ENCODE measurements at regions not wholly inside any gene's neighbourhood (a gene's known extent, or its start where the extent isn't known, plus 50 kb on each side); places are given as distances from the start of the nearest gene placed in this dataset.

GRCh38 chr13:48852911-48853727 is 122.6 kb upstream of the FNDC3A start:
- TF ChIP-seq REST (IDR thresholded peaks at IDR 0.05; ENCODE audit: low read depth, low read length), result no peak
- TF ChIP-seq CTCF (IDR thresholded peaks at IDR 0.05), result no peak
- no peak for TF ChIP-seq EZH2phosphoT487 (IDR thresholded peaks at IDR 0.05; ENCODE audit: borderline replicate concordance, low read depth)
- TF ChIP-seq YY1 (IDR thresholded peaks at IDR 0.05; ENCODE audit: low read depth), result no peak
- no peak for TF ChIP-seq MEF2A (IDR thresholded peaks at IDR 0.05; ENCODE audit: borderline replicate concordance, low read depth)
- no peak for TF ChIP-seq GATA2 (CRISPR knock-in tag; IDR thresholded peaks at IDR 0.05)
- TF ChIP-seq RCOR1 (IDR thresholded peaks at IDR 0.05; ENCODE audit: low read length), result no peak
- TF ChIP-seq MXI1 (IDR thresholded peaks at IDR 0.05; ENCODE audit: low read depth, low read length), result no peak
- TF ChIP-seq NRF1 (IDR thresholded peaks at IDR 0.05; ENCODE audit: low read depth, low read length), result no peak
- TF ChIP-seq RXRA (IDR thresholded peaks at IDR 0.05; ENCODE audit: borderline replicate concordance, low read depth), result no peak
- no peak for TF ChIP-seq TEAD4 (IDR thresholded peaks at IDR 0.05; ENCODE audit: borderline replicate concordance, insufficient read depth)
- no peak for TF ChIP-seq ZBTB33 (IDR thresholded peaks at IDR 0.05; ENCODE audit: borderline replicate concordance, low read depth)
- no peak for TF ChIP-seq SIN3A (IDR thresholded peaks at IDR 0.05; ENCODE audit: borderline replicate concordance, low read depth, low read length)
